ENCODE measurements at regions not wholly inside any gene's neighbourhood (a gene's known extent, or its start where the extent isn't known, plus 50 kb on each side); places are given as distances from the start of the nearest gene placed in this dataset.

- TF ChIP-seq EZH2 (IDR thresholded peaks at IDR 0.05; ENCODE audit: borderline replicate concordance, low read depth, low read length, severe bottlenecking) (no peak), POLR2A (IDR thresholded peaks at IDR 0.05; ENCODE audit: low read depth, low read length) (no peak), CTCF (IDR thresholded peaks at IDR 0.05; ENCODE audit: extremely low read depth in 1 of 2, insufficient read depth in 1 of 2, low read depth in 1 of 2, low read length in 2 of 2) (no peak), MYC (IDR thresholded peaks at IDR 0.05; ENCODE audit: low read depth, low read length) (no peak), POLR2AphosphoS5 (IDR thresholded peaks at IDR 0.05; ENCODE audit: insufficient read depth, low read depth, low read length) (no peak), JUN (IDR thresholded peaks at IDR 0.05; ENCODE audit: borderline replicate concordance, insufficient read depth, insufficient read length, low read depth) (no peak)
These were observed 951.2 kb downstream of the FLRT2 start for GRCh38 chr14:86481104-86481503.
